K562 (cell line): ENCODE measurements at regions not wholly inside any gene's neighbourhood (a gene's known extent, or its start where the extent isn't known, plus 50 kb on each side); places are given as distances from the start of the nearest gene placed in this dataset.

Experiments
- BHLHE40 ChIP-seq: IDR thresholded peaks from 2 replicates; pipeline ENCODE4 v1.6.1; 2011; ENCODE audit warnings: low read length, improper control_type of control experiment
- BRCA1 ChIP-seq, 2 experiments: fragments of 450-650 bp in 1 of 2; sonication (generic) in 1 of 2; formaldehyde crosslinking in 1 of 2; IDR thresholded peaks; 2 replicates each; pipeline versions ENCODE4 v1.5.0 to v1.6.1; 2017 to 2020; ENCODE audit warnings: mild to moderate bottlenecking in 1 of 2, missing genetic modification reagents in 1 of 2
- CTCF ChIP-seq, 3 experiments: IDR thresholded peaks in 2 of 3; conservative IDR thresholded peaks in 1 of 3; 2 replicates each; pipeline ENCODE4 v1.5.1; 2011 to 2012; ENCODE audit warnings: low read length in 3 of 3, mild to moderate bottlenecking in 3 of 3, control low read depth in 2 of 3, improper control_type of control experiment in 1 of 3, inconsistent platforms in 1 of 3, low read depth in 1 of 3, mixed read lengths in 1 of 3, moderate library complexity in 1 of 3; ENCODE audit not compliant: insufficient read depth in 2 of 3
- FOS ChIP-seq: IDR thresholded peaks from 3 replicates; pipeline ENCODE4 v1.6.1; 2011; ENCODE audit not compliant: insufficient read length; ENCODE audit errors: extremely low read depth
- GABPA ChIP-seq: fragments of 200-800 bp; sonication (Bioruptor generic); conservative IDR thresholded peaks from 2 replicates; pipeline ENCODE4 v1.6.1; 2016; ENCODE audit warnings: low read depth, missing genetic modification characterization, missing compliant biosample characterization
- GABPB2 ChIP-seq: fragments of 250-450 bp; sonication (Bioruptor Pico); conservative IDR thresholded peaks from 2 replicates; pipeline ENCODE4 v1.5.1; 2021; ENCODE audit warnings: mild to moderate bottlenecking
- KLF13 ChIP-seq: fragments of 450-650 bp; IDR thresholded peaks from 2 replicates; pipeline ENCODE4 v1.6.1; 2016; ENCODE audit warnings: missing genetic modification characterization, low read depth, mild to moderate bottlenecking, missing compliant biosample characterization, moderate library complexity, borderline replicate concordance
- MXI1 ChIP-seq: IDR thresholded peaks from 2 replicates; pipeline ENCODE4 v1.6.1; 2011; ENCODE audit warnings: low read depth, mild to moderate bottlenecking, improper control_type of control experiment, low read length
- RCOR1 ChIP-seq, 2 experiments: IDR thresholded peaks; 2 replicates each; pipeline ENCODE4 v1.6.1; 2012; ENCODE audit warnings: low read depth in 2 of 2, low read length in 2 of 2, borderline replicate concordance in 1 of 2, improper control_type of control experiment in 1 of 2
- USF2 ChIP-seq: sonication (generic); formaldehyde crosslinking; IDR thresholded peaks from 2 replicates; pipeline ENCODE4 v1.5.0; 2020; ENCODE audit warnings: missing genetic modification reagents
- ZBTB7A ChIP-seq: IDR thresholded peaks from 2 replicates; pipeline ENCODE4 v1.6.1; 2011; ENCODE audit warnings: low read depth, mild to moderate bottlenecking, low read length, moderate library complexity, borderline replicate concordance; ENCODE audit not compliant: control insufficient read depth
- ZC3H11A ChIP-seq: IDR thresholded peaks from 2 replicates; pipeline ENCODE4 v1.6.1; 2012; ENCODE audit warnings: low read depth, low read length, improper control_type of control experiment
- ZNF134 ChIP-seq: fragments of 250-450 bp; sonication (Bioruptor Pico); conservative IDR thresholded peaks from 2 replicates; pipeline ENCODE4 v1.4.0; 2020
- TF ChIP-seq, protein P1 (sequence below): fragments of 250-450 bp; sonication (Bioruptor Pico); IDR thresholded peaks from 2 replicates; pipeline ENCODE4 v1.9.0; 2021; ENCODE audit warnings: mild to moderate bottlenecking, inconsistent platforms

GRCh38 chr7:21354284-21354683, 73.6 kb upstream of the SP4 start:
- no peak for TF ChIP-seq FOS
- TF ChIP-seq USF2 (CRISPR knock-in tag) = no peak
- TF ChIP-seq ZNF134 = no peak
- TF ChIP-seq CTCF (IDR thresholded peaks at IDR 0.05 in 2 of 3, conservative IDR thresholded peaks at IDR 0.05 in 1 of 3; ENCODE audit: insufficient read depth in 2 of 3, low read depth in 1 of 3, low read length in 3 of 3) = no peak
- no peak for TF ChIP-seq BHLHE40
- no peak for TF ChIP-seq MXI1
- no peak for TF ChIP-seq ZBTB7A
- TF ChIP-seq GABPA = no peak
- TF ChIP-seq GABPB2 (CRISPR knock-in tag) = no peak
- no peak for TF ChIP-seq ZC3H11A
- TF ChIP-seq KLF13 (tag) = no peak
- TF ChIP-seq BRCA1 (IDR thresholded peaks at IDR 0.05) = no peak
- TF ChIP-seq BRCA1 (CRISPR knock-in tag; IDR thresholded peaks at IDR 0.05) = no peak
- no peak for TF ChIP-seq RCOR1 (IDR thresholded peaks at IDR 0.05; ENCODE audit: borderline replicate concordance in 1 of 2, low read depth in 2 of 2, low read length in 2 of 2)
- TF ChIP-seq, protein P1, sequence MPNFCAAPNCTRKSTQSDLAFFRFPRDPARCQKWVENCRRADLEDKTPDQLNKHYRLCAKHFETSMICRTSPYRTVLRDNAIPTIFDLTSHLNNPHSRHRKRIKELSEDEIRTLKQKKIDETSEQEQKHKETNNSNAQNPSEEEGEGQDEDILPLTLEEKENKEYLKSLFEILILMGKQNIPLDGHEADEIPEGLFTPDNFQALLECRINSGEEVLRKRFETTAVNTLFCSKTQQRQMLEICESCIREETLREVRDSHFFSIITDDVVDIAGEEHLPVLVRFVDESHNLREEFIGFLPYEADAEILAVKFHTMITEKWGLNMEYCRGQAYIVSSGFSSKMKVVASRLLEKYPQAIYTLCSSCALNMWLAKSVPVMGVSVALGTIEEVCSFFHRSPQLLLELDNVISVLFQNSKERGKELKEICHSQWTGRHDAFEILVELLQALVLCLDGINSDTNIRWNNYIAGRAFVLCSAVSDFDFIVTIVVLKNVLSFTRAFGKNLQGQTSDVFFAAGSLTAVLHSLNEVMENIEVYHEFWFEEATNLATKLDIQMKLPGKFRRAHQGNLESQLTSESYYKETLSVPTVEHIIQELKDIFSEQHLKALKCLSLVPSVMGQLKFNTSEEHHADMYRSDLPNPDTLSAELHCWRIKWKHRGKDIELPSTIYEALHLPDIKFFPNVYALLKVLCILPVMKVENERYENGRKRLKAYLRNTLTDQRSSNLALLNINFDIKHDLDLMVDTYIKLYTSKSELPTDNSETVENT = no peak
